Suppressor macrophage (primary cell): ENCODE measurements at regions not wholly inside any gene's neighbourhood (a gene's known extent, or its start where the extent isn't known, plus 50 kb on each side); places are given as distances from the start of the nearest gene placed in this dataset.
A peak's percentile ranks its signal among the peaks of the same experiment; 100 is the strongest.
"Not testable (repeated sequence)": the region's sequence is repeated elsewhere in the genome, so short reads cannot be mapped to it uniquely, and the experiment has no call there.

Source experiments
- DNase-seq, 4 experiments: peaks; one replicate each; pipeline ENCODE4 v3.0.0-alpha.2; 2020 to 2022

DNA sequence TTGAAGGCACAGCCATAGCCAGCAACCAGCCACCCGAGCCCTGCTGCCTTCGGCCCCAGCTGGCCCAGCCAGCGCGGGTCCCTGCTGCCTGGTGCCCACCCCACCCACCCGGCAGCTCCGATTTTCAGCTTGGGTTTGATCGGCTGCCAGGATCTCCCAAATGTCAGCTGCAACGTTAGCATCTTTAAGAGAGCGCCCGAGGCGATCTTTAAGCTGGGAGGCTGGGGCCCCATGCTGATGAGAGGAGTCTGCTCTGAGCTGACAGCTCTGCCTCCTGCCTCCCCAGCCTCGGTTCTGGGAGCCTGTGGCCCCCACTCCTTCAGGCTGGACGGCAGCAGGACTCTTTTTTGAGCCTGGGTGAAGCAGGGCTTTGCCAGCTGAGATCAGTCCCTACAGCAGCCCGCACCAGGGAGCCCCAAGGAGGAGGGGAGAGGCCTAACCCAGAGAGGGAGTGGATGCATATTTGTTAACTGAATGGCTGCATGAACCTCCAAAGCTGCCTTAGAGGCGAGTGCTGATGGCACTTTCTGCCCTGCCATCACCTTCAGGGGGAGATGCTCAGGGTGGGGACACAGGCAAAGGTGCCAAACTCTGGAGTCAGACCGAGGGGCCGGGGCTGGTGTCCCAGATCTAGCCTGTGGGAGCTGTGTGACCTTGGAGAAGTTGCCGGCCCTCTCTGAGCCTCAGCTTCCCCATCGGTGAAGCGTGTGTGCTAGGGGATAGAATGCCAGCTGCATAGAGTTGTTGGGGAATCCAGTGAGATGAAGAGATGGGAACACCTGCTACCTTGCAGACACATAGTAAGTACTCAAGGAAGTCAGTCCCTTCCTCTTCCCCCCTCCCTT is 165.5 kb downstream of the C9orf50 start:
- DNase-seq: no peak

DNA sequence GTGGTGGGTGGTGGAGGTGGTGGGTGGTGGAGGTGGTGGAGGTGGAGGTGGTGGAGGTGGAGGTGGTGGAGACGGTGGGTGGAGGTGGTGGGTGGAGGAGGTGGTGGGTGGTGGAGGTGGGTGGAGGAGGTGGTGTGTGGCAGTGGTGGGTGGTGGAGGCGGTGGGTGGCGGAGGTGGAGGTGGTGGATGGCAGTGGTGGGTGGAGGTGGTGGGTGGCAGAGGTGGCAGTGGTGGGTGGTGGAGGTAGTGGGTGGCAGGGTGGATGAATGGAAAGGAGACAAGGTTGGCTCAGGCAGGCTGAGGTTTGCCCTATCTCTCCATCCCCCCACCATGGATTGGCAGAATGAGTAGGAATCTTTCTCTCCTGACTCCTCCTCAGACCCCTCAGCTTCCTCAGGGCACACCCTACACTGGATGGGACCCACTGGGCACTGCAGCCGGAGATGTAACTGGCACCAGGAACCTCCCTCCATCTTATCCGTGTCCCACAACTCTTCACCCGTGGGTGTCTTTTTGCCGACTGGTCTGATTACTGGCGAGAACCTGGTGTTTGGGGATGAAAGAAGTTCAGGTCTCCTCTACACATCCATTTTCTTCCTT is 166.3 kb downstream of the C9orf50 start:
- no peak for DNase-seq

DNA sequence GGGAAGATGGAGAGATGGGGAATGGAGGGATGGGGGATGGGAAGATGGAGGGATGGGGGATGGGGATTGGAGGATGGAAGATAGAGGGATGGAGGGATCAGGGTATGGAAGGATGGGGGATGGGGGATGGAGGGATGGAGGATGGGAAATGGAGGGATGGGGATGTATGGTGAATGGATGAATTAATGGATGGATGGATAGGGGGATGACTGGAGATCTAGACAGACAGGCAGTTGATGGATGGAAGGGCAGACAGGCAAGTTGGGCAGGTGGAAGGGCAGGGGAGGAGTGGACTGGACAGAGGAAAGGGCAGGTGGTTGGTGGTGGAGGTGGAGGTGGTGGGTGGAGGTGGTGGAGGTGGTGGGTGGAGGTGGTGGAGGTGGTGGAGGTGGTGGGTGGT is 167.2 kb downstream of the C9orf50 start:
- no peak for DNase-seq

DNA sequence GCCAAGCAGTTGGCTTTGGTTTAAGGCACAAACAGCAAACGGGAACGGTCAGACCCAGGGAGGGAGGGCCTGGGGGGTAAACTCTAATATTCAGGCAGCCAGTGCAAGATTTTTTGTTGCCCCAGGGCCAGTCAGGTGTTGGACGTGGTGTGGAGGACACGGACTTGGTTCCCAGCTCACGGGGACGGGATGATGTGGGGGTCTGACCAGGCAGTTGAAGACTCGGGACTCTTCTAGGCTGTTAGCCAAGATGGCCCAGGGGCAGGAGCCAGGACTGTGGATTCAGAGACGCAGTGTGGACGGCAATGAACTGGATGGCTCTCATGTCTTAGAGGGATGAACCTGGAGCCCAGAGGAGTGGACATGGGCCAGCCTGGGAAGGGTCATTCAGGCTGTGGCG is 169.2 kb downstream of the C9orf50 start:
- DNase-seq: no peak

DNA sequence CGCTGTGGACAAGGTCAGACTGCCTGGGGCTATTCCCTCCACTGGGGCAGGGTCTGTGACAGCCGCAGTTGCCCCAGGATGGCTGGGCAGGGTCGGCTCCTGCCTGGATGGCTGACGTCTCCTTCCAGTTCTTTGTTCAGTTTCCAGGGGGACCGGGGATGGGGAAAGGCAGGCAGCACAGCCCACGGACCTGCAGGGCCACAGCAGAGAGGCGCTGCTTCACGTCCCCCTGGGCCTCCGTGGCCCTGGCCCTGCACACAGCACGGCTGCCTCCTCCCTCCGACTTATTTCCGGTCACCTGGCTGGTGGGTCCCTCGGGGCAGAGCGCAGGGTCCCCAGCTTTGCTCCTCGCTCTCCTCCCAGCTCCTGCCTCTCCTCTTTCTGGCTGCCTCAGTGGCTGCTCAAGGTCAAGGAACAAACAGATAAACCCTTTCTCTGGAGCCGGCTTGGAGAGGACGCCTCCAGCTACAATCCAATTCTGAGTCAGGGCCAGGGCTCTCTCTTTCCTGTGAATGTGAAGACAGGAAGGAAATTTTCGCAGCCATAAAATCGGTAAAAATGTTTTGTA is 169.7 kb downstream of the C9orf50 start:
- DNase-seq: no peak

DNA sequence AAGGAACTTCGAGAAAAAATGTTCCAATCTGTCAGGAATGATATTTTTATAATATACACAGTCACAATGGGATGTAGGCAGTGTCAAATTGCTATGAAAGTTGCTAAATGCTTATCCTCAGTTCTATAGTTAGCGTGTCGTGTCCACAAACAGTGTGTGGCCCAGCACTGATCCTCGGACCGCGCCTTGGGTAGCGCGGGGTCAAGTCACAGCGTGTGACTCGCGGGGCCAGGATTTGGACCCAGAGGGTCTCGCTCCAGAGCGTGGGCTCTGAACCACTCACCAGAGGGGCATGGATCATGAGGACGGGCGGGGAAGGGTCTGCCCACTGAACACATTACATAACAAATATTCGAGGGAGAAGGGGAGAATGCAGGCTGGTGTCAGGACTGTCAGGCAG is 171.8 kb downstream of the C9orf50 start:
- DNase-seq: no peak

DNA sequence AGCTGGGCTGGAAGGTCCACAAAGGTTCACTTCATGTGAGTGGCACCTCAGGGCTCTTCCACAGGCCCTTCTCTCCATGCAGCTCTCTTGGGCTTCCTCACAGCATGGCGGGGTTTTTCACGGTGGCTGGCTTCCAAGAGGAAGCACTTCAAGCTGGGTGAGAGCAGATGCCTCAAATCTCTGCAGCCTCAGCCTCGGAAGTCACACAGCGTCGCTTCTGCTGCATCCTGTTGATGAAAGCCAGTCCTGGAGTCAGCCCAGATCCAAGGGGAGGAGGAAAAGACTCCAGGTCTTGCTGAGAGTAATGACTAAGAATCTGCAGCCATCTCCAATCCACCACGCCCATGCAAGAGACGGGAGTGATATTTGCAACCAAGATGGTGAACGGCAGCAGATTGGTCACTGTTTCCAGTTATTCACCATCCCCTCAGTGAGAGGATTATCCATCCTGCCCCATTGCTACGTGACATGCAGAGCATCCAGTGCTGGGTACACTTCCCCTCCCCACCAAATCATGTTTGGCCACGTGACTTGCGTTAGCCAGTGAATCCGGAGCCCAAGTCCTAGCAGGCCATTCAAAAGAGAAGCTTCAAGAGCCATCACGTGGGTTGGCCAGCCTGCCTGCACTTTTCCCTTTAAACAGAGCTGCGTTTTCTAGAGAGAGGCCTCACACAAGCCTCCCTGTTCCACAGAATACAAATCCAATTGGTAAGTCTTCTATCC is 173.9 kb downstream of the C9orf50 start:
- DNase-seq: no peak

DNA sequence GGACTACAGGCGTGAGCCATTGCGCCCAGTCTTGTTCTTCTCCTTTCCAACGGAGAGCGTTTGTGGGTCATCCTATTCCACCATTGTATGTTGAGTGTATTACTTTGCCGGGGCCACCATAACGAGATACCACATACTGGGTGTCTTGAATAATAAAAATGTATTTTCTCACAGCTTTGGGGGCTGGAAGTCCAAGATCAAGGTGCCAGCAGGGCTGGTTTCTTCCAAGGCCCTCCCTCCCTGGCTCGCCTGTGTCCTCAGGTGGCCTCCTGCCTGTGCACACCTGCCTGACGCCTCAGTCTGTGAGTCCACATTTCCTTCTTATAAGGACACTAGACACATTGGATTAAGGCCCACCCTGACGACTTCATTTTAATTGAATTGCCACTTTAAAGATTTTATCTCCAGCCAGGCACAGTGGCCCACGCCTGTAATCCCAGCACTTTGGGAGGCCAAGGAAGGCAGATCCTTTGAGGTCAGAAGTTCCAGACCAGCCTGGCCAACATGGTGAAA is 175.1 kb downstream of the C9orf50 start:
- DNase-seq: no peak

DNA sequence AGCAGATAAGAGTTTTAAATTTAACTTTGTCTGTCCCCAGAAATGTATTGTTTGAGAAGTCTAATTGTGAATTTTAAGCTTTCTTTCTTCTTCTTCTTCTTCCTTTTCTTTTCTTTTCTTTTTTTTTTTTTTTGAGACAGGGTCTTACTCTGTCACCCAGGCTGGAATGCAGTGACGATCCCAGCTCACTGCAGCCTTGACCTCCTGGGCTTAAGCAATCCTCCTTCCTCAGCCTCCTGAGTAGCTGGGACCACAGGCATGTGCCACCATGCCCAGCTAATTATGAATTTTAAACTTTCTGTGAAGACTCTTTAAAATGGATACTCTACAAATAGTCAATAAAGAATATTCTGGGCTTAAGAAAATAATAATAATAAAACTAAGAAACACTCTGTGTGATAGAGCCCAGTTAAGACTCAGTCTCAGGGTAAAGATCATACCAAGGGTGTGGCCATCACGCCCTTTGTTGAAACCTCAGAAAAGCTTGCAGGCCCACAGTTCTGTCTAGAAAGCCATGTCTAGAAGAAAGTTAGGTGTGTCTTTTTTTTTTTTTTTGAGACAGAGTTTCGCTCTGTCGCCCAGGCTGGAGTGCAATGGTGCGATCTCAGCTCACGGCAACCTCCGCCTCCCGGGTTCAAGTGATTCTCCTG is 177.3 kb downstream of the C9orf50 start:
- DNase-seq: not testable (repeated sequence)

DNA sequence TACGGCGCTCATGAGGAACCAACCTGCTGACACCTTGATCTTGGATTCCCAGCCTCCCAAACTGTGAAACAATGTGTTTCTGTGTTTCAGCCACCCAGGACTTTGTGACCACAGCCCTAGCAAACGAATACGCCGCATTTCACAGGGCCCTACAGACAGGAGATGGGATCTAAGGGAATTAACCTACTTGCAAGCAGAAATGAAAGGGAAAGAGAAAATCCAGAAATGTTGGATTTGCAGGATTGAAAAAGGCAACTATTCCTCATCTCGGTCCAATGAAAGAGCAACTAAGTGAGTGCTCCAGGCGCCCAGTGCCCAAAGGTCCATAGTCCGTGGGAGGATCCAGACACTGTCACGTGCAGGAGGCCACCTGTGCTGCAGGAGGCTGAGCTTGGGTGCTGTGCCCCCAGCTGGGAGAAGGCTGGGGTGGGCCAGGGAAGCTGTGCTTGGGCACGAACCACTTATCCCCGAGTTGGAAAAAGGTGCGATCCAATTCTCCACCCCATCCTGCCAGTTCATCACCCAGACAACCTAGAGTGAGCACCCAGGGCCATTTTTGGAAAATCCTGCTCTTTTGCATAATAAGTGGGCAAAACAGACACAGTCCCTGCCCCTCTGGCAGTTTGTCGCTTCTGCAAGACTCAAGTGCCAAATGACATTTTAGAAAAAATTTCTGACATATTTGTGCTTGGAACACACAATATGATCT is 177.9 kb downstream of the C9orf50 start:
- DNase-seq: no peak

DNA sequence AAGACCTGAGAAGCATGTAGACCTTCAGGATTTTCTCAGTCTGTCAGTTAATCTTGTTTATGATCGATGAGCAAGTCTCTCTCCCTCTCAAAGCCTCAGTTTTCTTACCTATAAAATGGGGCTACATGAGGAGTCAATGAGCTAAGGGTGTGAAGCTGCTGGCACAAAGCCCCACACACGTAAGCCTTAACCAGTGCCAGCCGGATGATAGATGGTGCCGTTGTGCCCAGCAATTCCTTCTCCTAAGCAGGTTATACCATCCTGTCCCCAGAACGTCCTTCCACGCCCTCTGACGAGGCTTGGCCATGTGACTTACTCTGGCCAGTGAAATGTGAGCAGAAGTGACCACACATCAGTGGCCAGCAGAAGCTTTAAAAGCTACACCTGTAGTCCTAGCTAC is 179.0 kb downstream of the C9orf50 start:
- DNase-seq: no peak

DNA sequence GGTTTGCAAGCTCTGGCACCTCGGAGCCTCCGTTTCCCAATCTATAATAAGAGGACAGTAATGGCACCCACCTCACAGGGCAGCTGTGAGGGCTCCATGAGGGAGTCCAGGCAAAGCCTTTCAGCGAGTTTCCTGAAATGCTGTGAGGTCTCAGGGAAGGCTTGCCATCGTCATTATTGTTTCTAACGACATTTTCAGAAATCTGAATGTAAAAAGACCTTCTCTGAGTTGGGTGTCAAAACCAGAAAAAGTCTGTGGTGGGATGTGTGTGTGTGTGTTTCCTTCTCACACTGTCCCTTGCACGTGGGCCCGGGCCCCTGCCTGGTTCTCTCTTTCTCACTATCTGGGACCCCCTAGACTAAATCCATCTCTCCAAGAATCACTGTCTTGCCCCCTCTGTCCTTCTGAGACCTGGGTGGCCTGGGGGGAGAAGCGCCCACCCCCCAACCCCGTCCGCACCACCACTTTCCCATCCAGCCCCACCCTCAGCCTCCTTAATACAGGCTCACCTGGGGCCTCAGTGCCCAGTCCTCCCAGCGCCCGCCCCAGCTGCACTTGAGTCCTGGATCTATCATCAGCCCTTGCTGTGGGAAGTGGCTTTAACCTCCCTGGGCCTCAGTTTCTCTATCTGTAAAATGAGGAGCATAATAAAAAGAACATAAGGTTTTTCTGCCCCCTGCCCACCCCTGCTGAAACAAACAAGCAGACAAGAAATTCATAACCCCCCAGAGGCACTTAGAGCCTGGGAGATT is 180.3 kb downstream of the C9orf50 start:
- no peak for DNase-seq

DNA sequence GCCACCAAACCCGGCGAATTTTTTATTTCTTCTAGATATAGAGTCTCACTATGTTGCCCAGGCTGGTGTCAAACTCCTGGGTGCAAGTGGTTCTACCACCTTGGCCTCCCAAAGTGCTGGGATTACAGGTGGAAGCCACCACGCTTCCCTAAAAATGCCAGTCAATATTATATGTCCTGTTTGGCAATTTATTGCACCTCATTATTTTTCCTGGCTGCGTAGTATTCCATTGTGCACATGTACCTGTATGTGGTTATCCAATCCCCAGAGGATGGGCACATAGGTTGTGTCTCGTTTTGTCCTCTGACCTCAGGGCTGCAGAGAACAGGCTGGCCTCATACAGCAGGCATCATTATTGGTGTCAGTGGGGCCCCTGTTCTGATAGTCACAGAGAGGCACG is 181.7 kb downstream of the C9orf50 start:
- DNase-seq: no peak

DNA sequence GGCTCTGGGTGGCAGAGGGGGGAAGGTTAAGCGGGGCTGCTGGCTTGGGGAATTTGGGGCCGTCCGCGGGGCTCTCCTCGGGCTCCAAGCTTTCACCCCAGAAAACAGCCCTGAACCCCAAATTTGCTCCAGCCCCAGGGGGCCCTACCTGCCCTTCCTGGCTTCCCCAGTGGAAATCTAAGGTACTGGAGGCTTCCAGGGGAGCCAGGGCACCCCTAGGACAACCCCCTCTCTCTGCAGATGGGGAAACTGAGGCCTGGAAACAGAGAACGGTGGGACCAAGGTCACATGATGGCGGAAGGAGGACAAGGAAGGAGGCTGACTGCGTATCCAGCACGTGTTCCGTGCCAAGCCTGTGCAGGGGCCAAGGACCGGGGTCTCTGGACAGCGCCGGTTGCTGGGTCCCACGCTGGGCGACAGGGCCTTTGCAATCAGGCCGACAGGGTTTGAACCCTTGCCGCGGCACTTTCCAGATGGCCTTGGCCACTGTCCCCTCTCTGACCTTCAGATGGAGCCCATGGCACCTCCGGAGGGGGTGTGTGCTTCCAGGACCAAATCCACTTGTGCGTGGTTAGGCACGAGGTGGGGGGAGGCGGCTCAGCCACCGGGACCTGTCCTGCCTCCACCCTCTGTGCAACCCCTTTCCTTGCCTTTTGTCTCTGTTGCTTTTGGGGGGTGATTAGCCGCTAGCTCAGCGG is 183.1 kb downstream of the C9orf50 start:
- DNase-seq: no peak

DNA sequence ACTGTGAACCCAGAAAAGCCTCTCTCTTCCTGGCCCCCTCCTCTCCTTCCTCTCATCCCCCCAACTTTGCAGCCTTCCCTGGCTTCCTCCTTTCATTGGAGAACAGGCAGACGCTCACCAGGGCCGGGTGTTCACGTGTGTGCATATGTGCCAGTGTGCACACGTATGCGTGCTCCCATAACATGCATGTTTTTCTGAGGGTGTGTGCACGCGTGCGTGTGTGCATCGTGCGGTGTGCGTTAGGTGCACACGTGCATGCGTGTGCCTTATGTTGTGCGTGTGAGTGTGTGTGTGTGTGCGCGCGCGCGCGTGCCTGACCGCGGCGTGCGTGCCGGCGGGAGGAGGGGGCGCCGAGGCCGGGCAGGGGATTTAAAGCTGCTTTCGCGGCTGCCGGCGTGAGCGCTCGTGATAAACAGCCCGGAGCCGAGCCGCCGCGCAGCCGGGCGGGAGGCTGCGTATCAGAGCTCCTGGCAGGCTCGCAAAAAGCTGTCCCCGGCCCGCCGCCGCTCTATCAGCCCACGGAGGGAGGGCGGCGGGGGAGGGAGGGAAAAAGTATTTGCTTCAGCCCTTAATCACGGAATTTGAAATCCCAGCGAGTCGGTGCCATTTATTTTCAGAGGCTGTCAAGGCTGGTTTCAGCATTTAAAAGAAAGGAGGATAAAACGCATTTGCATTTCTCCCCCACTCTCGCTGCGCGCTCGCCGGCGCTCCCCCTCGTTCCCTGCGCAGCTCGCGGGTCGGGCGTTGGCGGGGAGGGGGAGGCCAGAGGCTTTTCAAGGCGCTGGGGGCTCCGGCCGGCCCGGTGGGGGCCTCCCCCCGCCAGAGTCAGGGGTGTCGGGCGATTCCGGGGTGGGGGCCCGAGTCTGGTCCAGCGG is 183.9 kb downstream of the C9orf50 start:
- DNase-seq: peak; percentile 37 to 70 (median 49)

DNA sequence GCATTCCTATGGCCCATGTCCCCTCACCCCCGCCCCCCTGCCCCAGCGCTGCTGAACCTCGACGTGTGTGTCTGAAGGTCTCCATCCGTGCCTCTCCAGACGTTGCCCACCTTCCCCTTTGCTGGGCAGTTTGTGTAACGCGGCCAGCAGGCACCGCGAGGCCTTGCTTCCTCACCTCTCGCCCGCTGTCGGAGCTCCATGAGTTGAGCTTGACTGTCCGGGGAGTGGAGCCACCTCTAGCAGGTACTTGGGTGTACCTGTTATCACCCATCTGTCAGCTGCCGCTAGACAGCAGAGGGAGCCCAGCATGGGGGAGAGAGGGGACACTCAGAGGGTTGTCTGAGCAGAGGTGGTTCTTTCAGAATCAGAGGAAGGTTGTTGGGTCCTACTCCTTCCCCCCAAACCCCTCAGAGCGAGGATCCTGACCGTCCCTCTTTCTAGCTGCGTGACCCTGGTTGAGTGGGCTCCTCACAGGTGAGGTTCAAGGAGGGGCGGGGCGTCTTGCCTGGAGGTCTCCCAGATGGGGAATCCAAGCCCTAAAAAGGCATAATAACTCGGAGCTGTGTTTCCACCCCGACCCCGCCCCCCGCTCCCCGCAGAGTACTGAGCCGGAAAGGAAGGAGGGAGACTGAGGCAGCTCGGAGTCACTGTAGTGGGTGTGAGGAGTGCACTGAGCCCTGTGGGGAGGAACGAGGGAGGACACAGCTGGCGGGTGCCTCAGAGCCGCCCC is 184.7 kb downstream of the C9orf50 start:
- no peak for DNase-seq

DNA sequence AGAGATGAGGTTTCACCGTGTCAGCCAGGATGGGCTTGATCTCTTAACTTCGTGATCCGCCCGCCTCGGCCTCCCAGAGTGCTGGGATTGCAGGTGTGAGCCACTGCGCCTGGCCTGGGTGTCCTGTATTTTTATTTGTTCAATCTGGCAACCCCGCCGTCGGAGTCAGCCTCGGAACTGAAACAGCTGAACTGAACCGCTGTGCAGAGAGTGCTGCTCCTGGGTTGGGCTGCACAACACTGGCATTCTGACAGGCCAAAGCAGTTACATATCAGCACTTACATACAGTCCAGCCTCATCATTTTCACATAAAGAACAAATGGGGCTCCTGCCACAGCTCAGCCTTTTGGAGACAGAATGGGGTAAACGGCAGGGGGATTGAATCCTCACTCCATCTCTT is 185.6 kb downstream of the C9orf50 start:
- DNase-seq: no peak

DNA sequence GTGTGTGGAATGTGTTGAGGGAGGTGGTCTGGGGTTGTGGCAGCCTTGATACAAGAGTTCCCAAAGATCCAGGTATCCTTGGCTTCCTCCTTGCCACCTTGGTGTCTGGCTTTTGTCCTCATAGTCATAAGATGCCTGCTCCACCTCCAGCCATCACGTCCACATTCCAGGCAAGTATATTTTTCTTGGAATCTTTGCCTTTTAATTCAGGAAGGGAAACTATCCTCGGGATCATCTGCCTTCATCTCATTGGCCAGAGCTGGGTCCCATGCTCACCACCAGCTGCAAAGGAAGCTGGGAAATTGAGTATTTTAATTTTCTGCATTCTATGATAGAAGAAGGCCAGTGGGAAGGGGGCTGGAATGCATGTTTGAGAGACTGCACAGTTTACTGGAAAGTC is 186.7 kb downstream of the C9orf50 start:
- DNase-seq: peak in 1 of 4 experiments; percentile 28
